Glomerular visceral epithelial cell (primary cell): ENCODE measurements at regions not wholly inside any gene's neighbourhood (a gene's known extent, or its start where the extent isn't known, plus 50 kb on each side); places are given as distances from the start of the nearest gene placed in this dataset.
A peak's percentile ranks its signal among the peaks of the same experiment; 100 is the strongest.
"Not testable (repeated sequence)": the region's sequence is repeated elsewhere in the genome, so short reads cannot be mapped to it uniquely, and the experiment has no call there.

Experiments used
- DNase-seq: peaks from one replicate; pipeline ENCODE4 v3.0.0-alpha.2; 2016; ENCODE audit errors: extremely low spot score

GRCh38 chr5:57067597-57067924, 106.3 kb upstream of the GPBP1 start:
- no peak for DNase-seq

GRCh38 chr5:57069115-57069835, 104.6 kb upstream of the GPBP1 start:
- no peak for DNase-seq

- DNase-seq, result no peak
These were observed 101.5 kb upstream of the GPBP1 start for GRCh38 chr5:57072218-57072892.

- peak; percentile 41 for DNase-seq
These were observed 91.3 kb upstream of the GPBP1 start for GRCh38 chr5:57082441-57083067.

GRCh38 chr5:57085306-57086081, 88.4 kb upstream of the GPBP1 start:
- DNase-seq, result no peak

- not testable (repeated sequence) for DNase-seq
These were observed 85.9 kb upstream of the GPBP1 start for GRCh38 chr5:57087947-57088346.

- DNase-seq, result no peak
These were observed 78.8 kb upstream of the GPBP1 start for GRCh38 chr5:57094753-57095683.

GRCh38 chr5:57097526-57097925, 76.3 kb upstream of the GPBP1 start:
- DNase-seq, result no peak

GRCh38 chr5:57102189-57102904, 71.5 kb upstream of the GPBP1 start:
- no peak for DNase-seq

GRCh38 chr5:57102905-57103255, 71.0 kb upstream of the GPBP1 start:
- no peak for DNase-seq

- DNase-seq, result no peak
These were observed 70.4 kb upstream of the GPBP1 start for GRCh38 chr5:57103317-57103907.

- DNase-seq, result no peak
These were observed 67.2 kb upstream of the GPBP1 start for GRCh38 chr5:57106661-57107060.

- no peak for DNase-seq
These were observed 61.9 kb upstream of the GPBP1 start for GRCh38 chr5:57111993-57112392.

GRCh38 chr5:57113481-57113880, 60.4 kb upstream of the GPBP1 start:
- DNase-seq, result no peak

GRCh38 chr5:57117596-57117995, 56.3 kb upstream of the GPBP1 start:
- peak; percentile 10 for DNase-seq

GRCh38 chr5:57119031-57119430, 54.8 kb upstream of the GPBP1 start:
- no peak for DNase-seq

GRCh38 chr5:57124014-57124413, 49.8 kb upstream of the GPBP1 start:
- DNase-seq, result no peak
